Lower leg skin (tissue), 3 donors: ENCODE measurements at regions not wholly inside any gene's neighbourhood (a gene's known extent, or its start where the extent isn't known, plus 50 kb on each side); places are given as distances from the start of the nearest gene placed in this dataset.

Source experiments
- CTCF ChIP-seq, 3 donors: fragments of 450-650 bp; IDR thresholded peaks; one replicate each; pipeline ENCODE4 v1.5.1; 2016; ENCODE audit warnings: antibody characterized with exemption in 3 of 3, mild to moderate bottlenecking in 3 of 3, moderate library complexity in 2 of 3
- POLR2A ChIP-seq, 2 donors: fragments of 450-650 bp; IDR thresholded peaks; one replicate each; pipeline ENCODE4 v1.6.1; 2016 to 2017; ENCODE audit warnings: antibody characterized with exemption in 2 of 2, mild to moderate bottlenecking in 1 of 2, moderate library complexity in 1 of 2

DNA sequence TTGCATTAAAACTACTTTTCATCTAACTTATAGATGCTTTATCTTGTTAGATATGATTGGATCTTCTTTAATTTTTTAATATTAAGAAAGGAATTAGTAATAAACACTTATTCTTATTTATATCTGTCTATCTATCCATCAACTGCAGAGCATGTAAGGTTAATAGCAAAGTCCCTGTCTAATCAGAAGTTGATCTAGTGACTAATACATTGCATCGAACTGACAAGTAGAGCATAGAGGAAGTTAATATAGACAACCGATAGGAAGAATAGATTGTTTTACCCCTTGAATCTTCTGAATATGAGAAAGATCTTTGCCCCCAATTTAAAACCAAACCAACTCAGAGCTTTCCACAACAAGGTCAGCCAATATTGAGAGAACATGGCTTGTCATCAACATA lies 862.0 kb upstream of the CDH6 start:
- no peak for TF ChIP-seq CTCF (IDR thresholded peaks at IDR 0.05)
- no peak for TF ChIP-seq POLR2A (IDR thresholded peaks at IDR 0.05)
